SJCRH30 (cell line): ENCODE measurements at regions not wholly inside any gene's neighbourhood (a gene's known extent, or its start where the extent isn't known, plus 50 kb on each side); places are given as distances from the start of the nearest gene placed in this dataset.

Experiments
- DNase-seq, 2 experiments: peaks; one replicate each; pipeline ENCODE4 v3.0.0-alpha.2; 2015 to 2020
- H3K27ac ChIP-seq: fragments of 250-450 bp; sonication (Bioruptor Pico); 2 replicates; pipeline ENCODE4 v1.5.1; 2020; ENCODE audit warnings: mild to moderate bottlenecking, moderate library complexity
- H3K27me3 ChIP-seq: fragments of 250-450 bp; sonication (Bioruptor Pico); 2 replicates; pipeline ENCODE4 v1.5.1; 2020; ENCODE audit warnings: mild to moderate bottlenecking, moderate library complexity
- H3K36me3 ChIP-seq: fragments of 250-450 bp; sonication (Bioruptor Pico); 2 replicates; pipeline ENCODE4 v1.5.1; 2020; ENCODE audit warnings: mild to moderate bottlenecking, moderate library complexity
- H3K4me1 ChIP-seq: fragments of 250-450 bp; sonication (Bioruptor Pico); 2 replicates; pipeline ENCODE4 v1.5.1; 2020; ENCODE audit warnings: mild to moderate bottlenecking, moderate library complexity
- H3K4me3 ChIP-seq: fragments of 250-450 bp; sonication (Bioruptor Pico); 2 replicates; pipeline ENCODE4 v1.5.1; 2020; ENCODE audit warnings: mild to moderate bottlenecking, moderate library complexity
- H3K9me3 ChIP-seq: fragments of 250-450 bp; sonication (Bioruptor Pico); replicated peaks from 2 replicates; pipeline ENCODE4 v1.5.1; 2020; ENCODE audit warnings: mild to moderate bottlenecking, moderate library complexity

- Histone ChIP-seq H3K36me3 (peaks cover 3% of the 10 kb centered on the region; the same call in 1 of the 2 replicates), H3K27ac (no peak overlapping the region), H3K9me3 (no peaks in the 10 kb centered on the region), H3K4me1 (peaks cover 14% of the 10 kb centered on the region), H3K4me3 (no peak overlapping the region), H3K27me3 (no peaks in the 10 kb centered on the region)
- DNase-seq = no peak
Measured at GRCh38 chr14:71705460-71705859, 226.8 kb upstream of the RGS6 start.

DNA sequence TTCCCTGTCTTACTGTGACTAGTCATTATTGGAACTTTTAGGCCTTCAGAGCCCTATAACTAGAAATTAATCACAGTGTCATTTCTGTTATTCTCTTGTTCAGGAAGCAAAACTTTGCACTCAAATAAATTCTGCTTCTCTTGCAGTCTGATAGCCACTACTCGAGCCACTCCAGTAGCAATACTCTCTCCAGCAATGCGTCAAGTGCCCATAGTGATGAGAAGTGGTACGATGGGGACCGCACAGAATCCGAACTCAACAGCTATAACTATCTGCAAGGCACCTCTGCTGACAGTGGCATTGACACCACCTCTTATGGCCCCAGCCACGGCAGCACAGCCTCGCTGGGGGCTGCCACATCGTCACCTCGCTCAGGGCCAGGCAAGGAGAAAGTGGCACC, 223.2 kb upstream of the RGS6 start:
- Histone ChIP-seq H3K9me3 (no peaks in the 10 kb centered on the region), H3K27me3 (no peaks in the 10 kb centered on the region), H3K27ac (no peak overlapping the region), H3K4me1 (peaks cover 38% of the 10 kb centered on the region), H3K4me3 (no peak overlapping the region), H3K36me3 (no peaks in the 10 kb centered on the region)
- no peak for DNase-seq

DNA sequence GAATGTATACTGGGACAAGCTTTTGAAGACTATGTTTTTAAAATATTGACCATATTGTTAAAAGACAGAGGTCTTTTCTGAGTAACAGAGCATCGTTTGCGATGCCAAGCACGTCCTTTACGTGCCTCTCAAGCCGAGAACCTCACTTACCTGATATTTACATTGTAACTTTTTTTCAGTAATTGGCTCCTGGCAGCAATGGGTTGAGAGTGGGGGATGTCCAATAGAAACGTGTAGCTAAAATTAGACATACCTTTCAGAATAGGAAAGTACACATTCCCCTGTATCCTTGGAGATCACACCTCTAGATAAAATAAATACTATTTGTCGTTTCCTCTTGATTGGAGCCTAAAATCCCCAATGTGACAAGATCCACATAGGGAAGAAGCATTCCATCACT, 222.2 kb upstream of the RGS6 start:
- Histone ChIP-seq H3K4me3 (no peak overlapping the region), H3K27ac (peak overlapping the region; percentile 14; the same call in 1 of the 2 replicates), H3K9me3 (no peaks in the 10 kb centered on the region), H3K27me3 (no peaks in the 10 kb centered on the region), H3K4me1 (peaks cover 40% of the 10 kb centered on the region), H3K36me3 (no peaks in the 10 kb centered on the region)
- no peak for DNase-seq

DNA sequence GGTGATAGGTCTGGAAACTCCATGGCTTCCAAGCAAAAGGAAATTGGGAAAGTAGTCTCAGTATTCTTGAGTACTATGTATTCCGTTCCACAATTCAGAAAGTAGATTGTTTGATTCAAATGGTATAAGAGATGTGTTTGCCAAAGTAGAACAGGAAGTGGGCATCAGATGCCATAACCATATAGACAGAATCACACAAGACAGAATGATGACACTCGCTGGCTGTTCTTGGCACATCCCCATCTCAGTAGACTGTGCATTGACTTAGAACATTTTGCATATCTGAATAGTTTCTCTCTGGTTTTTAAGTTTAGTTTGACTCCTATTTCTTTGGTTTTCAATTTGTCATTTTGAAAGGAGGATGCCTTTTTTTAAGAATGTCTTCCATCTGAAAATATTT, 221.1 kb upstream of the RGS6 start:
- Histone ChIP-seq H3K4me1 (peaks cover 35% of the 10 kb centered on the region), H3K36me3 (no peaks in the 10 kb centered on the region), H3K9me3 (no peaks in the 10 kb centered on the region), H3K27me3 (no peaks in the 10 kb centered on the region), H3K27ac (peak overlapping the region; percentile 77), H3K4me3 (no peak overlapping the region)
- DNase-seq = no peak

DNA sequence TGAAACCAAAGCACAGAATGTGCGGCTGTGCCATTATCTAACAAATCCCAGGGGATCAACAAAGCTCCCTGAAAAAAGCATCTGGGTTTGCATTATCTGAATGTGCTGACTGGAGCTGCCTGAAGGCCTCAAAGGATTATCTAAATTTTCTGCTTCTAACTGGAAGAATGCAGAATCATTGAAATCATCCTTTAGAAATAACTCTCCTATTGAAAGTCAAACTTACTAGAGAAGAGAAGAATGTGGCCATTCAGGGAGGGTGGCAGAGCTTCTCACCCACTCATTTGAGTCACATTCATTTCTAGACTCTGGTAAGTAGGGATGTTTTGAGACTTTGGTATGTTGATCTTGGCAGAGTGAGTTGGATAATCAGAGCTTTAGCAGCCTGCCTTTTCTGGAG, 220.6 kb upstream of the RGS6 start:
- DNase-seq = peak; percentile 85 to 96
- Histone ChIP-seq H3K27ac (peak overlapping the region; percentile 77), H3K9me3 (no peaks in the 10 kb centered on the region), H3K36me3 (no peaks in the 10 kb centered on the region), H3K4me3 (no peak overlapping the region), H3K4me1 (peaks cover 35% of the 10 kb centered on the region), H3K27me3 (no peaks in the 10 kb centered on the region)

DNA sequence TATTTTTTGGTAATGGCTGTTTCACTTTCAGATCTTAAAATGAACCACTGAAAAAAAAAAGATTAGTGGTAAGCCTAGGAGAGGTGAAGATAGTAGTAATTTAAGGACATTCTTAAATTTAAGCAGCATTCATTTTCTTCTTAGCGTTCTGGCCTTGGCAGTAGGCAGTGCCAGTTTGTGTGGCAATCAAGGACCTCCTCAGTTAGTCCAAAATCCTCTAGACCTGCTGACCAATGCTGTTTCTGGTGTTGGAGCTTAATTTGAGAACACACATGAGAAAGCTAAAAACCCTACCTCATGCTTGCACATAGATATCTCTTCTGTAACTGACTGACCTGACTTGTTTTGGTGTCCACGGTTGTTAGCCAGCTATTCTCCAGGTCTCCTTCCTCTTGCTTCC, 219.8 kb upstream of the RGS6 start:
- peak overlapping the region; percentile 77 for H3K27ac ChIP-seq
- no peaks in the 10 kb centered on the region for H3K36me3 ChIP-seq
- H3K4me3 ChIP-seq = no peak overlapping the region
- peaks cover 35% of the 10 kb centered on the region for H3K4me1 ChIP-seq
- H3K9me3 ChIP-seq = no peaks in the 10 kb centered on the region
- no peaks in the 10 kb centered on the region for H3K27me3 ChIP-seq
- DNase-seq = no peak

GRCh38 chr14:71713016-71713415, 219.2 kb upstream of the RGS6 start:
- DNase-seq = no peak
- Histone ChIP-seq H3K4me1 (peaks cover 35% of the 10 kb centered on the region), H3K27ac (peak overlapping the region; percentile 77)

GRCh38 chr14:71713451-71713850, 218.8 kb upstream of the RGS6 start:
- peaks cover 35% of the 10 kb centered on the region for H3K4me1 ChIP-seq
- peak overlapping the region; percentile 77 for H3K27ac ChIP-seq
- H3K27me3 ChIP-seq = no peaks in the 10 kb centered on the region
- H3K9me3 ChIP-seq = no peaks in the 10 kb centered on the region
- H3K4me3 ChIP-seq = no peak overlapping the region
- no peaks in the 10 kb centered on the region for H3K36me3 ChIP-seq
- peak; percentile 40 to 72 for DNase-seq

More at GRCh38 chr14:71713016-71713415, 219.2 kb upstream of the RGS6 start:
- H3K9me3 ChIP-seq = no peaks in the 10 kb centered on the region
- no peaks in the 10 kb centered on the region for H3K27me3 ChIP-seq
- no peaks in the 10 kb centered on the region for H3K36me3 ChIP-seq
- H3K4me3 ChIP-seq = no peak overlapping the region

DNA sequence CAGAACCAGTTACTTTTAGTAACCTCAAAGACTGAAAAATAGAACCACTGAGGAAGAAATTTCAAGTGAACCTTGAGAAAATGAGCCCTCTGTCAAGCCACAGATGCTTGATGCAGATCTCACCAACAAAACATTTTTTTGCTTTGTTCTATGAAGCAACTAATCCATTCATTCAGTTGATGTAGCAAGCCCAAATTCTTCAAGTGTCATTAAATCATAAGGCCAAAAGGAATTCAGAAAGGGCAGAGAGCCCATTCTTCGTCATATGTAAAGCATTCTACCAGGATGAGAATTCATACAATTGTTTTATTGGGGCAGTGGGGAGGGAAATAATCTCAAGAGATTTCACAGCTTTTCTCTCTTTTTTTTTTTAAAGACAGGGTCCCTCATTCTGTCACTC, 218.0 kb upstream of the RGS6 start:
- Histone ChIP-seq H3K36me3 (no peaks in the 10 kb centered on the region), H3K4me3 (no peak overlapping the region), H3K27ac (no peak overlapping the region), H3K27me3 (no peaks in the 10 kb centered on the region), H3K4me1 (peaks cover 35% of the 10 kb centered on the region), H3K9me3 (no peaks in the 10 kb centered on the region)
- no peak for DNase-seq

DNA sequence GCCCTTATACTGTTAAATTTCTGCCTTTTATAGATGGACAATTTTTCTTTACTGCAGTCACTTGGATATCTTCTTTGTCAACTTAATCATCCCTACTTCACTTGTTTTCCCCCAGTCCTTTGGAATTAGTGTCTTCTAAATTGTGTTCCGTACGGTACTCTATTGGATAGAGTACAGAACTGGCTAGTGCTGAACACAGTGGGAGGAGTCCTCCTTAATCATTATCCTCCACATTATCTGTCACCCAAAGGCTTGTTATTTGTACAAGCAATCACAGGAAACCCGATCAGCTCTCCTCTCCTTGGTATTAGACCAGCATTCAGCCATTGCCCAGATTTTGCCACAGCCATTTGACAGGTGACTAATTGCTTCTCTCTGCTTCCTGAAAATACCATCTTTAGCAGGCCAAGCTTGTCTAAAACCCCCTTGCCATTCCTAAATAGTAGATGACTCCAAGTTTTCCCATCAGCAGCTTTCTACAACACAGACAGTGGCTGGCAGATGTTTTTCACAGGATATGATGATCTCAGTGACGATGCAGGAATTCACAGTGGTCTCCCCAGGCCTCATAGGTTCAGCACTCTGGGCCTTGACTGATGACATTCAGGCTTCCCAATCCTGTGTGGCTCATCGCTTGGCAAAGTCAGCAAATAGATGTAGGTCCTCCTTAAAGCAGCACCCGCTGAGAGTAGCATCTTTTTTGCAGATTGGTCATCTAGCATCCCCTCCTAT, 216.0 kb upstream of the RGS6 start:
- H3K4me1 ChIP-seq = peaks cover 26% of the 10 kb centered on the region
- H3K27ac ChIP-seq = no peak overlapping the region
- H3K27me3 ChIP-seq = no peaks in the 10 kb centered on the region
- no peaks in the 10 kb centered on the region for H3K36me3 ChIP-seq
- no peak for DNase-seq
- no peak overlapping the region for H3K4me3 ChIP-seq
- H3K9me3 ChIP-seq = no peaks in the 10 kb centered on the region

DNA sequence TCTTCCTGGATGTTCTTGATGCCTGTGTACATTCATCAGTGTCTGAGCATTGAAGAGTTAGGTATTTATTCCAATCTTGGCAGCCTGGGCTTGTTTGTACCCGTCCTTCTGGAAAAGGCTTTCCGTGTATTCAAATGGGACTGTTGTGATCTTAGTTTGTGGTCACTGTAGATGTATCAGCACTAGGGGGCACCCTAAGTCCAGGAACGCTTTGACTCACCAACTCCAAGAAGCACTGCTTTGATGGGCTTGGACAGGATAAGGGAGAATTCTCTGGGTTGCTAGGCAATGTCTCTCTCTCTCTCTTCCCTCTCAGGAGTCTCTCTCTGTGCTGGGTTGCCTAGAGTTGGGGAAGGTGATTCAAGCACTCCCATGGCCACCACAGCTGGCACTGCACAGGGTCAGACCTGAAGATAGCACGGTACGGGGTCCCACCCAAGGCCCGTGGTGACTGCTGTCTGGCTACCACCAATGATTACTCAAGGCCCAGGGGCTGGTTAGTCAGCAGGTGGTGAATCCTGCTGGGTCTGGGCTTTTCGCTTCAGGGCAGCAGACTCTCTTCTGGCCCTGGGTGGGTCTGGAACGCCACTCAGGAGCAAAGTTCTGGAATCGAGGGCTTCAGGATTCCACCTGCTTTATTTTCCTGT, 211.1 kb upstream of the RGS6 start:
- peaks cover 8% of the 10 kb centered on the region for H3K4me1 ChIP-seq

DNA sequence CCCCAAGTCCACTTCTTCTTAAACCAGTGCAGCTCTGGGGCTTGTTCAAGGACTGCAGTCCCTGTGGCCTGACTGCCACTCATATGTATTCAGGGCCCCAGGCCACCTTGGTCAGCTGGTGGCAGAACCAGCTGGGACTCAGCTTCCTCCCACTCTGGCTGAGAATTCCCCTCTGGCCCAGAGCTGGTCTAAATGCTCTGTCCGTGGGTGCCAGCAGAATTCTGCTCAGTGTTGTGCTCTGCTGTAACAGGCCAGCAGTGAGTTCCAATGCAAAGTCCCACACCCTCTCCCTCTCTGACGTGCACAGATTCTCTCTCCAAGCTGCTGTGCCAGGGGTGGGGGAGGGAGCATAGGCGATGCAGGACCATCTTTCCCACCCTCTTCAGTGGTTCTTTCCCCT, 210.4 kb upstream of the RGS6 start:
- DNase-seq = no peak

More for the DNA sequence above, 211.1 kb upstream of the RGS6 start:
- DNase-seq = peak; percentile 57 to 84
- Histone ChIP-seq H3K27ac (no peak overlapping the region), H3K36me3 (no peaks in the 10 kb centered on the region), H3K27me3 (no peaks in the 10 kb centered on the region), H3K9me3 (no peaks in the 10 kb centered on the region), H3K4me3 (no peak overlapping the region)

GRCh38 chr14:71722885-71723284, 209.3 kb upstream of the RGS6 start:
- H3K4me1 ChIP-seq = peaks cover 17% of the 10 kb centered on the region
- H3K4me3 ChIP-seq = no peak overlapping the region
- H3K27me3 ChIP-seq = no peaks in the 10 kb centered on the region
- H3K9me3 ChIP-seq = no peaks in the 10 kb centered on the region
- H3K27ac ChIP-seq = no peak overlapping the region
- H3K36me3 ChIP-seq = no peaks in the 10 kb centered on the region
- no peak for DNase-seq

More for the DNA sequence above, 210.4 kb upstream of the RGS6 start:
- Histone ChIP-seq H3K36me3 (no peaks in the 10 kb centered on the region), H3K9me3 (no peaks in the 10 kb centered on the region), H3K27ac (no peak overlapping the region), H3K4me3 (no peak overlapping the region), H3K27me3 (no peaks in the 10 kb centered on the region), H3K4me1 (peaks cover 12% of the 10 kb centered on the region)

GRCh38 chr14:71725922-71726579, 206.2 kb upstream of the RGS6 start:
- Histone ChIP-seq H3K36me3 (no peaks in the 10 kb centered on the region), H3K4me3 (no peak overlapping the region), H3K27ac (no peak overlapping the region), H3K4me1 (peaks cover 31% of the 10 kb centered on the region), H3K27me3 (no peaks in the 10 kb centered on the region), H3K9me3 (no peaks in the 10 kb centered on the region)
- DNase-seq = no peak

- H3K36me3 ChIP-seq = no peaks in the 10 kb centered on the region
- H3K9me3 ChIP-seq = no peaks in the 10 kb centered on the region
- no peak overlapping the region for H3K4me3 ChIP-seq
- no peaks in the 10 kb centered on the region for H3K27me3 ChIP-seq
- no peak overlapping the region for H3K27ac ChIP-seq
- DNase-seq = no peak
- peaks cover 31% of the 10 kb centered on the region for H3K4me1 ChIP-seq
Measured at GRCh38 chr14:71726580-71727021, 205.6 kb upstream of the RGS6 start.
